HFFc6 (cell line): ENCODE measurements at regions not wholly inside any gene's neighbourhood (a gene's known extent, or its start where the extent isn't known, plus 50 kb on each side); places are given as distances from the start of the nearest gene placed in this dataset.
"Not testable (repeated sequence)": the region's sequence is repeated elsewhere in the genome, so short reads cannot be mapped to it uniquely, and the experiment has no call there.

Experiments used
- DNase-seq: peaks from one replicate; pipeline ENCODE4 v3.0.0-alpha.2; 2018
- H3K27ac Mint-ChIP-seq: 2 replicates; pipeline ENCODE4 v1.8.0; 2020; ENCODE audit warnings: mild to moderate bottlenecking, mixed read lengths
- H3K27me3 Mint-ChIP-seq: 2 replicates; pipeline ENCODE4 v1.8.0; 2021; ENCODE audit warnings: mild to moderate bottlenecking, moderate library complexity, mixed read lengths; ENCODE audit not compliant: insufficient read depth
- H3K36me3 Mint-ChIP-seq: 2 replicates; pipeline ENCODE4 v1.8.0; 2021; ENCODE audit warnings: low read depth, mixed read lengths
- H3K4me1 Mint-ChIP-seq: 2 replicates; pipeline ENCODE4 v1.8.0; 2020; ENCODE audit warnings: low read depth, mixed read lengths
- H3K4me3 Mint-ChIP-seq: 2 replicates; pipeline ENCODE4 v1.8.0; 2020; ENCODE audit warnings: mild to moderate bottlenecking, moderate library complexity, mixed read lengths
- H3K9me3 Mint-ChIP-seq: 2 replicates; pipeline ENCODE4 v1.8.0; 2020; ENCODE audit warnings: mild to moderate bottlenecking, mixed read lengths
- CTCF ChIP-seq: fragments of 200-600 bp; sonication (generic); IDR thresholded peaks from 2 replicates; pipeline ENCODE4 v1.5.0; 2021; ENCODE audit warnings: antibody characterized with exemption, mild to moderate bottlenecking

GRCh38 chr17:69672924-69673323 lies 258.4 kb downstream of the MAP2K6 start:
- peak overlapping the region; percentile 30 for H3K27ac Mint-ChIP-seq
- H3K4me3 Mint-ChIP-seq = peak overlapping the region; percentile 42
- no peaks in the 10 kb centered on the region for H3K27me3 Mint-ChIP-seq
- no peak for TF ChIP-seq CTCF
- DNase-seq = peak; percentile 86
- no peaks in the 10 kb centered on the region for H3K36me3 Mint-ChIP-seq
- H3K4me1 Mint-ChIP-seq = peaks cover 24% of the 10 kb centered on the region
- peaks cover 3% of the 10 kb centered on the region; the same call in 1 of the 2 replicates for H3K9me3 Mint-ChIP-seq

GRCh38 chr17:69677130-69677529 lies 262.6 kb downstream of the MAP2K6 start:
- DNase-seq = no peak
- Mint-ChIP-seq H3K36me3 (no peaks in the 10 kb centered on the region), H3K4me3 (no peak overlapping the region), H3K9me3 (no peaks in the 10 kb centered on the region), H3K27me3 (no peaks in the 10 kb centered on the region), H3K27ac (no peak overlapping the region), H3K4me1 (peaks cover 23% of the 10 kb centered on the region)
- no peak for TF ChIP-seq CTCF

GRCh38 chr17:69678206-69678605 lies 263.7 kb downstream of the MAP2K6 start:
- Mint-ChIP-seq H3K4me1 (peaks cover 12% of the 10 kb centered on the region), H3K9me3 (no peaks in the 10 kb centered on the region), H3K27me3 (no peaks in the 10 kb centered on the region), H3K4me3 (no peak overlapping the region), H3K36me3 (no peaks in the 10 kb centered on the region), H3K27ac (no peak overlapping the region)
- no peak for DNase-seq
- no peak for TF ChIP-seq CTCF

- H3K27me3 Mint-ChIP-seq = peaks cover 5% of the 10 kb centered on the region; the same call in 1 of the 2 replicates
Measured at GRCh38 chr17:69679829-69680228, 265.3 kb downstream of the MAP2K6 start.

GRCh38 chr17:69684251-69684650 lies 269.8 kb downstream of the MAP2K6 start:
- no peak overlapping the region for H3K4me3 Mint-ChIP-seq
- H3K27ac Mint-ChIP-seq = no peak overlapping the region
- TF ChIP-seq CTCF = no peak
- peaks cover 4% of the 10 kb centered on the region for H3K36me3 Mint-ChIP-seq
- no peak for DNase-seq
- H3K4me1 Mint-ChIP-seq = peaks cover 27% of the 10 kb centered on the region
- H3K27me3 Mint-ChIP-seq = peaks cover 6% of the 10 kb centered on the region
- no peaks in the 10 kb centered on the region for H3K9me3 Mint-ChIP-seq

More at GRCh38 chr17:69679829-69680228, 265.3 kb downstream of the MAP2K6 start:
- Mint-ChIP-seq H3K27ac (no peak overlapping the region), H3K9me3 (no peaks in the 10 kb centered on the region), H3K4me3 (no peak overlapping the region), H3K36me3 (no peaks in the 10 kb centered on the region), H3K4me1 (peaks cover 9% of the 10 kb centered on the region)
- DNase-seq = no peak
- TF ChIP-seq CTCF = no peak

- not testable (repeated sequence) for H3K27ac Mint-ChIP-seq, H3K27me3 Mint-ChIP-seq, H3K9me3 Mint-ChIP-seq, H3K36me3 Mint-ChIP-seq, H3K4me3 Mint-ChIP-seq
- peaks cover 27% of the 10 kb centered on the region for H3K4me1 Mint-ChIP-seq
- DNase-seq = peak; percentile 23
Measured at GRCh38 chr17:69685150-69685549, 270.7 kb downstream of the MAP2K6 start.
